Activated effector memory CD4-positive, alpha-beta T cell treated with anti-CD3 and anti-CD28 coated beads, Interleukin-2, amount 50 U/mL, for 16 hours (primary cell): ENCODE measurements at regions not wholly inside any gene's neighbourhood (a gene's known extent, or its start where the extent isn't known, plus 50 kb on each side); places are given as distances from the start of the nearest gene placed in this dataset.

Source experiments
- DNase-seq: peaks from one replicate; pipeline ENCODE4 v3.0.0-alpha.2; 2020

DNA sequence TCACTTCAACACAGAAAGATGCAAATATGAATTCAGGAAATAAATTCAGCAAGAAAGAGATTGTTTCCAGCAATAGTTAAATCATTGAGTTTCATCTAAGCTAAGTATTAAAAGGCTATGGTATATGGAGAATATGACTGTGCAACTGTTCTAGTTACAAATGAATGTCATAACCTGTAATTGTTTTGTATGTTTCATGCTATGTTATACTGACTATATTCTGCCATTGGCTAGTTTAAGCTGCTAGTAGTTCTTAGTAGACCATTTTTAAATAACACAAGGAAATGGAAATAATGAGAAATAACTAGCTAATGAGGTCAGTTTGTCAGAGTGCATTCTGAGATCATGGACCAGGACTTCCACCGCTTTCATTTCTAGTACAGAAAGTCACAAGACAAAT is 1154.9 kb upstream of the TMEFF2 start:
- DNase-seq = no peak

GRCh38 chr2:193348055-193348454 is 1153.3 kb upstream of the TMEFF2 start:
- DNase-seq = no peak

GRCh38 chr2:193336781-193337180 is 1142.0 kb upstream of the TMEFF2 start:
- DNase-seq = no peak

- no peak for DNase-seq
Measured at GRCh38 chr2:193334401-193334800, 1139.7 kb upstream of the TMEFF2 start.

GRCh38 chr2:193333539-193333938 is 1138.8 kb upstream of the TMEFF2 start:
- DNase-seq = no peak

DNA sequence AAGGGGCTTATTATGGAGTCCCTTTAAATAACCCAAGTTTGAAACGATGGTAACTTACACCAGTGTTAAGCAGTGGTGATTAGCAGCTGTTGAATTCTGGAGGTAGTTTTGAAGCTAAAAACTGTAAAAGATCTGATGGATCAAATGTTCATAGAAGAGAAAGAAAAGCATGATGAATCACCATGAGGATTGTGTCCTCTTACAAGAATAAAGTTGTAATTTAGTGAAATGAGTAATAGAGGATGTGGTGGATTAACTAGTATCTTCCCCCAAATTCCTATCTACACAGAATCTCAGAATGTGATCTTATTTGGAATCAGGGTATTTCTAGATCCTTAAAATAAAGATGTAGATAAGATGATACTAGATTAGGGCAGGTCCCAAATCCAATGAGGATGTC is 1138.2 kb upstream of the TMEFF2 start:
- DNase-seq = no peak

- DNase-seq = no peak
Measured at GRCh38 chr2:193331676-193332075, 1136.9 kb upstream of the TMEFF2 start.

DNA sequence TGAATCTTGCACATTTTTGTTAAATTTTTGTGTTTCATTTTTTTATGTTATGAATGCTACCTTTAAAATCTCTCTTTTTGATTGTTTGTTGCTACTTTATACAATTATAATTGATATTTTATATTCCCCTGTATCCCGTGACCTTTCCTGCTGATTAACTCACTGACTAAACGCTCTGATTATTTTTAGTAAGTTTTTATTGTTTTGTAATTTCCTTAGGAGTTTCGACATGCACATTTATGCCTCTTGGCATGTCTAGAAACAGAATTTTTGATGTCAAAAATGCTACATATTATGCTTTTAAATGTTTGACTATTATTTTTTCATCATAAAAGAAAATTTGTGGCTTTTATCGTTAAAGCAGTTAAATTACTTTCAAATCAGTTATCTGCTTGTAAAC is 1131.6 kb upstream of the TMEFF2 start:
- DNase-seq = no peak

DNA sequence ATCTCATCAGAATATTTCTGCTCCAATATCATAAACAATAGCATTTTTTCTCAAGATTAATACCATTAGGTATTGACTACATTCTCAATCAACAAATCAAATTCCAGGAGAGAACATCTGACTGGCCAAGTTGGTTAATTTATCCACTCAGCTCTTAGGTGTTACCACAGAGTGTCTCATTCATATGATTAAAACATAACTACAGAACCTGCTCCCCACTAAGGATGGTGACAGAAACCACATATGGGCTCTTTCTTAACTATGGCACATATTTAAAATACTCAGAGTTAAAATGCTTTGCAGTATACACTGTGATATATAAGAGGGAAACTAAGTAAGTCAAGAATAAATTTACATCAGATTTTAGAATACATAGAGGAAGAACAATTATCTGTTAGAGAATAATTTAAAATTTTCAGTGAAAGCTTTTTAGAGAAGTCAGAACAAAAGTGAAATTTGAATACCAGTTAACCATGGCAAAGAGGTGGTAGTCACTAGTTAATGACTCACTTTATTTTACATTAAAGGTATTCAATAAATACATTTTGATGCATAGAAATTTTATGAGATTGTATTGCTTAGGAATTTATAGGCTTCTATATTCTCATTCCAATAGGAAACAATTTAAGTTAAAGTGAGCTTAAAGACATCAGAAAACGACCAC is 1120.8 kb upstream of the TMEFF2 start:
- DNase-seq = no peak

DNA sequence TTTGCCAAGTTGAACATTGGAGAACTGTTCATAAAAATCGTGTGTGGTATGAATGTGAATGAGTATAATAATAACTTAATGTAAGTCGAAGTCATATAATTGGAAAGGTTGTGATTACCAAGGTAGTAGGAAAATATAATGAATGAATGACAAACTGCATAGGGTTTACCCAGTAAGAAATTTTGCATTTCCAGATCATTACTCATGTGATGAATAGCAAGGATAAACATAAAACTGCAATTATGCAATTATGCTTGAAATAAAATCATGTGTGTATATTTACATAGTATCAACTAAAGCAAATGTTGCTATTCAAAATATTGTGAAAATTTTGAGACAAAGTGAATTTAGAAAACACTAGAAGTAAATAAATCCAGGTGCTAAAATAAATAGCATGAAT is 1108.7 kb upstream of the TMEFF2 start:
- no peak for DNase-seq

DNA sequence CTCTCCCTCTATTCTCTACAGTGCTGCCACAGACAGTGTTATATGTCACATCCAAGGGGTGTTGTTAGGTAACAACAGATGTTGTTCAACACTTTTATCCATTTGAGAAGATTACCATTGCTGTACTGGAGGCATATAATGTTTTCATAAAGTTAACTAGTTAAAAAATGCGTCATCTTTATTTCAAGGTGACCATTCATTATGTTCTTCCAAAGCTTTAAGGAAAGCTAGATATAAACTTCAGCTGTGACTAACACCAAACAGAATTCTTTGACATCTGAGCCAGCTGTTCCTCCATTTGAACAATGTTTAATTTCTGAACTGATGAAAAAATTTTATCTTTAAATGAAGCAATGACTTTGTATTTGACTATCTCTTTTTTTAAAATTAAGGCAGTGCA is 1099.6 kb upstream of the TMEFF2 start:
- no peak for DNase-seq

DNA sequence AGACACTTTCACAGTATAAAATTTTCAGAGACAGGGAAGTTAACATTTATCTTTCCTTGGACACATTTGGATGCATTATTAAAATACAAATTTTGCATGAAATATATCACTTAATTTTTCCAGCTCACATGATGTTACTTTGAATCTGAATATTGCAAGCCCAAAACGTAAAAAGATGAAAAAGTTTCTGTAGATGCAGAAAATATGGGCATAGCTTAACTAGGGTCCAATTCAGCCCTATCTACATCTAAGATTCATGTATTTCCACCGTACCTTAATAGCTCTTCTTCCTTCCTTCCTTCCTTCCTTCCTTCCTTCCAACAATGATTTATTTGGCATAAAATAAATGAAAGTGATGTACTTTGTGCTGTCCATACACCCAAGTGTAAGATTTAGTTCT is 1084.6 kb upstream of the TMEFF2 start:
- DNase-seq = no peak

GRCh38 chr2:193276988-193277387 is 1082.3 kb upstream of the TMEFF2 start:
- DNase-seq = no peak

DNA sequence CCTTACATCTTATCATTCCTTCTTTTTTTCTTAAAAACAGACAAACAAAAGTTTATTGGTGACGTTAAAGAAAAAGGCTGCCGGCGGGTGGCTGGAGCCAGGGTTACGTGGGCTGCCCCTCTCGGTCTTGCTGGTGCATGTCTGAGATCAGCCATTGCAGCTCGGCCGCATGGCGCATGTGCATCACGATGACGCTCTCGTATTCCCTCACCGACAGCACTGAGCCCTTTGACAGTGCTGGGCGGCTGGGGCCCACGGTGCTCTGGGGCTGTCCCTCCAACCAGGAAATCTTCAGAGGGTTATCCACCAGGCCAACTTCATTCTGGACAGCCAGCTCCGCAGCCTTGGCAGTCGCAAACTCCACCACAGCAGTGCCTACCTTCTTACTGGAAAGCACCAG is 1081.8 kb upstream of the TMEFF2 start:
- DNase-seq = no peak

- no peak for DNase-seq
Measured at GRCh38 chr2:193276069-193276468, 1081.3 kb upstream of the TMEFF2 start.

DNA sequence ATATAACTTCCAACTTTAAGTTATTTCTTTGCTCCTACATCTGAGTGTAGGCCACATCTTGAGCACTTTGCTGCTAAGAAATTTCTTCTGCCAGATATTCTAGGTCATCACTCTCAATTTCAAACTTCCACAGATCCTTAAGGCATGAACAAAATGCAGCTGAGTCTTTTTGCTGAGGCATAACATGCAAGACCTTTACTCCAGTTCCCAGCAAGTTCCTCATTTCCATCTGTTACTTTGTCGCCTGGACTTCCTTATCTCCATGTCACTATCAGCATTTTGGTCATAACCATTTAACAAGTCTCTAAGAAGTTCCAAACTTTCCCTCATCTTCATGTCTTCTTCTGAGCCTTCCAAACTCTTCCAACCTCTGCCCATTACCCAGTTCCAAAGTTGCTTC is 1077.3 kb upstream of the TMEFF2 start:
- DNase-seq = no peak

DNA sequence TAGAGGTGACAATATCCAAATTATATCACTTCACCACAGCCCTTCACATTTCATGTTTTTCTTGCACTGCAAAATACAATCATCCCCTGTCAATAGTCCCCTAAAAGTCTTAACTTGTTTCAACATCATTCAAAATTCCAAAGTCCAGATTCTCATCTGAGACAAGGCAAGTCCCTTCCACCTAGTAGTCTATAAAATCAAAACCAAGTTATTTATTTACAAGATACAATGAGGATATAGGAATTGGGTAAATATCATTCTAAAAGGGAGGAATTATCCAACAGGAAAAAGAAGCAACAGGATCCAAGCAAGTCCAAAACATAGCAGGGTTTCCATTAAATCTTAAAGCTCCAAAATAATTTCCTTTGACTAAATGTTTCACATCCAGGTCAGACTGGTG is 1076.1 kb upstream of the TMEFF2 start:
- DNase-seq = no peak

GRCh38 chr2:193267496-193268002 is 1072.8 kb upstream of the TMEFF2 start:
- no peak for DNase-seq

GRCh38 chr2:193253014-193253530 is 1058.3 kb upstream of the TMEFF2 start:
- DNase-seq = no peak

DNA sequence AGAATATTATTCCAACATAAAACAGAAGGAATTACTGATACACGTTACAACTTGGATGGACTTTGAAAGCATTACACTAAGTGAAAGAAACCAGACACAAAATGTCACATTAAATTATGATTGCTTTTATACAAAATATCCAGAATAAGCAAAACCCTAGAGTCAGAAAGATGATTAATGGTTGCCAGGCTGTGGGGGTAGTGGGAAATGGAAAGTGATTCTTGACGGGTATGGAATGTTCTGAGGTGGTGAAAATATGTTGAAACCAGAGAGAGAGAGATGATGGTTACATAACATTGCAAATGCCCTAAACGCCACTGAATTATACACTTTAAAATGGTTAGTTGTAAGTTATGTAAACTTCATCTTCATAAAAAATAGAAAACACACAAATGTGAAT is 1057.2 kb upstream of the TMEFF2 start:
- no peak for DNase-seq

DNA sequence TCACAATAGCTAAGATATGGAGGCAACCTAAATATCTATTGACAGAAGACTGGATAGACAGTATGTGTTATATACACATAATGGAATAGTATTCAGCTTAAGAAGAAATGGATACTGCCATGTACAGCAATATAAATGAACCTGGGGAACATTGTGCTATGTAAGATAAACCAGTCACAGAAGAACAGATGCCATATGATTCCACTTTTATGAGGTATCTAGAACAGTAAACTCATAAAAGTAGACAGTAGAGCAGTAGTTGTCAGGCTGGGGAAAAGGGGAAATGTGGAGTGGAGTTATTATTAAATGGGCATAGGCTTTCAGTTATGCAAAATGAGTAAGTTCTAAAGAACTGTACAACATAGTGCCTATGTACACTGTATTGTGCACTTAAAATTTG is 1055.7 kb upstream of the TMEFF2 start:
- DNase-seq = no peak

DNA sequence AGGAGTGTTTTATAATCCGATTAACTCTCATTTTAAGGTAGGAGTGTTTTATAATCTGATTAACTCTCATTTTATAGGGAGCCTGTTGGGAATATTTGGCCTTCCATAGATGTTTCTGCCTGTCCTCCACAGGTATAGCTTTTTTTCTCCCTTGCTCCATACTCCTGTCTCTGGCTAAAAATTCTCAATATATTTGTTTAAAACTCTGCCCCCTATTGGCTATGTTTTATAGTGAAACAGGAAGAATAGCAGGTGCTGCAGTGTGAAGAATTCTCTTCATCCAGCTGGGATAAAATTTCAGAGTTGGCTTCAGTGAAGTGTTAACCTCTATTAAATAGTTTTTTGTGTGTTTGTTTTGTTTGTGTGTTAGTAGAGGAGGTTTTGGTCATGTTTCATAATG is 1046.0 kb upstream of the TMEFF2 start:
- no peak for DNase-seq

- no peak for DNase-seq
Measured at GRCh38 chr2:193231634-193232033, 1036.9 kb upstream of the TMEFF2 start.

GRCh38 chr2:193228276-193228675 is 1033.5 kb upstream of the TMEFF2 start:
- DNase-seq = no peak

DNA sequence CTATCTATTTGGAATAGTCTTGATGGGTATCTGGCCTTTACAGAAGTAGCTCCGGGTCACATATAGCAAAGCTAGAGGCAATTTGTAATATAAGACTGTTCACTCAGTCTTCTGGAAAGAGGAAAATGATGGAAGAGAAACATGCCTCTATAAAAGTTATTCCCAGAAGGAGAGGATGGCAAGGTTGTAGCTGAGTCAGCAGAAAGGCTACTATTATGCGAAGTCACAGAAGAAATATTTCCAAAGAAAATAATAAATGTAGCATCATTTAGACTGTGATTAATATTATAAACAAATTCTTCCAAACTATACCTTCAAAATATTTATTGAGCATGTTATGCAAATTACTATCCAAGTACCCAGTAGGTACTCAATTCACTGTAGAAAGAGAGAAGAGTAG is 1027.7 kb upstream of the TMEFF2 start:
- DNase-seq = no peak
